Peyer's patch (tissue), 4 donors: ENCODE measurements at regions not wholly inside any gene's neighbourhood (a gene's known extent, or its start where the extent isn't known, plus 50 kb on each side); places are given as distances from the start of the nearest gene placed in this dataset.

ENCODE experiments used
- POLR2A ChIP-seq, 2 donors: fragments of 450-650 bp; IDR thresholded peaks; one replicate each; pipeline ENCODE4 v1.5.1; 2017; ENCODE audit warnings: antibody characterized with exemption in 2 of 2, mild to moderate bottlenecking in 2 of 2, moderate library complexity in 2 of 2
- TF ChIP-seq, protein P1 (sequence below), 6 experiments: fragments of 450-650 bp in 4 of 6; fragments of 200-600 bp in 2 of 6; sonication (generic) in 1 of 6; IDR thresholded peaks; one replicate each; pipeline ENCODE4 v1.5.1; 2017 to 2019; ENCODE audit warnings: antibody characterized with exemption in 6 of 6, mild to moderate bottlenecking in 3 of 6, moderate library complexity in 1 of 6

GRCh38 chr14:105880616-105881015 is 354.2 kb downstream of the TMEM121 start:
- TF ChIP-seq, protein P1, sequence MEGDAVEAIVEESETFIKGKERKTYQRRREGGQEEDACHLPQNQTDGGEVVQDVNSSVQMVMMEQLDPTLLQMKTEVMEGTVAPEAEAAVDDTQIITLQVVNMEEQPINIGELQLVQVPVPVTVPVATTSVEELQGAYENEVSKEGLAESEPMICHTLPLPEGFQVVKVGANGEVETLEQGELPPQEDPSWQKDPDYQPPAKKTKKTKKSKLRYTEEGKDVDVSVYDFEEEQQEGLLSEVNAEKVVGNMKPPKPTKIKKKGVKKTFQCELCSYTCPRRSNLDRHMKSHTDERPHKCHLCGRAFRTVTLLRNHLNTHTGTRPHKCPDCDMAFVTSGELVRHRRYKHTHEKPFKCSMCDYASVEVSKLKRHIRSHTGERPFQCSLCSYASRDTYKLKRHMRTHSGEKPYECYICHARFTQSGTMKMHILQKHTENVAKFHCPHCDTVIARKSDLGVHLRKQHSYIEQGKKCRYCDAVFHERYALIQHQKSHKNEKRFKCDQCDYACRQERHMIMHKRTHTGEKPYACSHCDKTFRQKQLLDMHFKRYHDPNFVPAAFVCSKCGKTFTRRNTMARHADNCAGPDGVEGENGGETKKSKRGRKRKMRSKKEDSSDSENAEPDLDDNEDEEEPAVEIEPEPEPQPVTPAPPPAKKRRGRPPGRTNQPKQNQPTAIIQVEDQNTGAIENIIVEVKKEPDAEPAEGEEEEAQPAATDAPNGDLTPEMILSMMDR (IDR thresholded peaks at IDR 0.05) = no peak
- TF ChIP-seq POLR2A (IDR thresholded peaks at IDR 0.05) = no peak
